ENCODE measurements at regions not wholly inside any gene's neighbourhood (a gene's known extent, or its start where the extent isn't known, plus 50 kb on each side); places are given as distances from the start of the nearest gene placed in this dataset.

- DNase-seq: no peak
These were observed 332.5 kb upstream of the CAMK1G start for GRCh38 chr1:209250861-209251636.

DNA sequence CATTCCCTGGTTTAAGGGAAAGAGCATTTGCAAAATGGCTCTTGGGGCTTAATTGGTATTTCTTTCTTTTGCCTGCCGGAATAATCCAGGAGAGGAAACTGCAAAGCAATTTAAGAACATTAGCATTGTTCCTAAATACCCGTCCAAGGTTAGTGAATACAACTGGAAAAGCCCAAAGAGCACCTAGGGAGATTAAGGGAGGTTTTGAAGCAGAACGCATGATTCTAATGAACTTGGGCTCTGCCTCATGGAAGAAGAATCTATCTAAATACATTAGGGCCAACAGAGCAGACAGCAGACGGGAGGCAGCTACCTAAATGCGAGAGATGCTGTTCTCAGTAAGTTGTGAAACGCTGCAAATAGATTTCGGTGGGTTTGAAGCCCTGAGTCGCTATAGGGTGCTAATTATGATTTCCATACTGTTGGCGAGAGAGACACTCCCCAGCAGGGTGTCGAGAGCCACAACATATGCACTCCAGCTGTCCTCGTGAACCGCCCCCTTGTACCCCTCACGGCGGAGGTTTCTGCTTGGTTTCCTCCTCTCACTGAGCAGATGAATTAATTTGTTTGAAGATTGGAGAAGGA lies 326.7 kb upstream of the CAMK1G start:
- no peak overlapping the region for H2BK120ac ChIP-seq (ENCODE audit: low read depth, low read length)
- no peak overlapping the region for H2BK12ac ChIP-seq (ENCODE audit: low read length in 2 of 2)
- H3K9ac ChIP-seq (ENCODE audit: low read length): no peak overlapping the region
- no peak overlapping the region for H3K4me2 ChIP-seq (ENCODE audit: low read length, poor library complexity, severe bottlenecking)
- no peak overlapping the region for H3K23ac ChIP-seq (ENCODE audit: low read length in 2 of 2)
- no peaks in the 10 kb centered on the region for H3K4me1 ChIP-seq (ENCODE audit: control insufficient read depth, insufficient read depth, low read depth, low read length)
- H3K27me3 ChIP-seq (ENCODE audit: control insufficient read depth in 1 of 2, insufficient read depth in 1 of 2, low read length in 2 of 2): peaks cover 0 to 11% of the 10 kb centered on the region in 2 experiments
- no peak overlapping the region for H4K91ac ChIP-seq (ENCODE audit: low read length)
- H2BK5ac ChIP-seq (ENCODE audit: low read depth, low read length, poor library complexity, severe bottlenecking): no peak overlapping the region
- H3K4ac ChIP-seq (ENCODE audit: low read depth in 1 of 2, low read length in 2 of 2): no peak overlapping the region
- H3K27ac ChIP-seq (ENCODE audit: low read length, poor library complexity, severe bottlenecking): no peak overlapping the region
- no peak overlapping the region for H3K4me3 ChIP-seq (ENCODE audit: insufficient read depth in 1 of 2, low read depth in 1 of 2, low read length in 2 of 2)
- no peak for DNase-seq
- H3K14ac ChIP-seq (ENCODE audit: low read length in 2 of 2): no peak overlapping the region
- 89% methylated on average over 14 of the region's 14 CpGs for WGBS
- H2AK5ac ChIP-seq (ENCODE audit: low read length, severe bottlenecking): no peak overlapping the region
- no peak overlapping the region for H3K18ac ChIP-seq (ENCODE audit: low read depth in 1 of 2, low read length in 2 of 2)
- no peak overlapping the region for H2AFZ ChIP-seq (ENCODE audit: low read depth, low read length)
- no peaks in the 10 kb centered on the region for H3K79me1 ChIP-seq (replicated peaks; ENCODE audit: low read length, poor library complexity, severe bottlenecking)
- no peak overlapping the region for H4K8ac ChIP-seq (ENCODE audit: low read length)
- no peaks in the 10 kb centered on the region for H3K36me3 ChIP-seq (ENCODE audit: control insufficient read depth in 1 of 2, insufficient read depth in 2 of 2, low read depth in 1 of 2, low read length in 2 of 2)
- H2BK15ac ChIP-seq (ENCODE audit: low read depth, poor library complexity, severe bottlenecking): no peak overlapping the region
- peaks cover 6% of the 10 kb centered on the region for H3K9me3 ChIP-seq (ENCODE audit: control insufficient read depth, low read length)

More at GRCh38 chr1:209250861-209251636, 332.5 kb upstream of the CAMK1G start:
- H2AFZ ChIP-seq (ENCODE audit: low read depth, low read length): no peak overlapping the region
- no peaks in the 10 kb centered on the region for H3K4me1 ChIP-seq (ENCODE audit: control insufficient read depth, insufficient read depth, low read depth, low read length)
- H3K4ac ChIP-seq (ENCODE audit: low read depth in 1 of 2, low read length in 2 of 2): no peak overlapping the region
- no peak overlapping the region for H3K4me3 ChIP-seq (ENCODE audit: insufficient read depth in 1 of 2, low read depth in 1 of 2, low read length in 2 of 2)
- no peak overlapping the region for H3K14ac ChIP-seq (ENCODE audit: low read length in 2 of 2)
- H3K79me1 ChIP-seq (replicated peaks; ENCODE audit: low read length, poor library complexity, severe bottlenecking): no peaks in the 10 kb centered on the region
- no peak overlapping the region for H2BK12ac ChIP-seq (ENCODE audit: low read length in 2 of 2)
- H2BK120ac ChIP-seq (ENCODE audit: low read depth, low read length): no peak overlapping the region
- 89% methylated on average over 2 of the region's 4 CpGs for WGBS
- no peak overlapping the region for H4K8ac ChIP-seq (ENCODE audit: low read length)
- H3K4me2 ChIP-seq (ENCODE audit: low read length, poor library complexity, severe bottlenecking): no peak overlapping the region
- H3K27ac ChIP-seq (ENCODE audit: low read length, poor library complexity, severe bottlenecking): no peak overlapping the region
- peaks cover 6% of the 10 kb centered on the region in 2 experiments for H3K27me3 ChIP-seq (ENCODE audit: control insufficient read depth in 1 of 2, insufficient read depth in 1 of 2, low read length in 2 of 2)
- H3K18ac ChIP-seq (ENCODE audit: low read depth in 1 of 2, low read length in 2 of 2): no peak overlapping the region
- H3K23ac ChIP-seq (ENCODE audit: low read length in 2 of 2): no peak overlapping the region
- H3K9me3 ChIP-seq (ENCODE audit: control insufficient read depth, low read length): no peaks in the 10 kb centered on the region
- no peak overlapping the region for H2AK5ac ChIP-seq (ENCODE audit: low read length, severe bottlenecking)
- no peaks in the 10 kb centered on the region for H3K36me3 ChIP-seq (ENCODE audit: control insufficient read depth in 1 of 2, insufficient read depth in 2 of 2, low read depth in 1 of 2, low read length in 2 of 2)
- H2BK15ac ChIP-seq (ENCODE audit: low read depth, poor library complexity, severe bottlenecking): no peak overlapping the region
- H2BK5ac ChIP-seq (ENCODE audit: low read depth, low read length, poor library complexity, severe bottlenecking): no peak overlapping the region
- no peak overlapping the region for H4K91ac ChIP-seq (ENCODE audit: low read length)
- no peak overlapping the region for H3K9ac ChIP-seq (ENCODE audit: low read length)

- peaks cover 0 to 11% of the 10 kb centered on the region in 2 experiments for H3K27me3 ChIP-seq (ENCODE audit: control insufficient read depth in 1 of 2, insufficient read depth in 1 of 2, low read length in 2 of 2)
- H4K91ac ChIP-seq (ENCODE audit: low read length): no peak overlapping the region
- no peaks in the 10 kb centered on the region for H3K4me1 ChIP-seq (ENCODE audit: control insufficient read depth, insufficient read depth, low read depth, low read length)
- H2AFZ ChIP-seq (ENCODE audit: low read depth, low read length): no peak overlapping the region
- no peak overlapping the region for H2BK12ac ChIP-seq (ENCODE audit: low read length in 2 of 2)
- no peak overlapping the region for H4K8ac ChIP-seq (ENCODE audit: low read length)
- no peak overlapping the region for H3K9ac ChIP-seq (ENCODE audit: low read length)
- H3K4me3 ChIP-seq (ENCODE audit: insufficient read depth in 1 of 2, low read depth in 1 of 2, low read length in 2 of 2): no peak overlapping the region
- H2BK15ac ChIP-seq (ENCODE audit: low read depth, poor library complexity, severe bottlenecking): no peak overlapping the region
- no peak overlapping the region for H3K4me2 ChIP-seq (ENCODE audit: low read length, poor library complexity, severe bottlenecking)
- H2AK5ac ChIP-seq (ENCODE audit: low read length, severe bottlenecking): no peak overlapping the region
- H3K14ac ChIP-seq (ENCODE audit: low read length in 2 of 2): no peak overlapping the region
- H3K23ac ChIP-seq (ENCODE audit: low read length in 2 of 2): no peak overlapping the region
- H3K36me3 ChIP-seq (ENCODE audit: control insufficient read depth in 1 of 2, insufficient read depth in 2 of 2, low read depth in 1 of 2, low read length in 2 of 2): no peaks in the 10 kb centered on the region
- DNase-seq: no peak
- H3K4ac ChIP-seq (ENCODE audit: low read depth in 1 of 2, low read length in 2 of 2): no peak overlapping the region
- no peak overlapping the region for H3K27ac ChIP-seq (ENCODE audit: low read length, poor library complexity, severe bottlenecking)
- no peaks in the 10 kb centered on the region for H3K79me1 ChIP-seq (replicated peaks; ENCODE audit: low read length, poor library complexity, severe bottlenecking)
- WGBS: no CpG with 5 or more reads among the region's 1 CpG
- H2BK5ac ChIP-seq (ENCODE audit: low read depth, low read length, poor library complexity, severe bottlenecking): no peak overlapping the region
- peaks cover 6% of the 10 kb centered on the region for H3K9me3 ChIP-seq (ENCODE audit: control insufficient read depth, low read length)
- H3K18ac ChIP-seq (ENCODE audit: low read depth in 1 of 2, low read length in 2 of 2): no peak overlapping the region
- no peak overlapping the region for H2BK120ac ChIP-seq (ENCODE audit: low read depth, low read length)
These were observed 326.1 kb upstream of the CAMK1G start for GRCh38 chr1:209257454-209257853.

- no peak overlapping the region for H3K4me2 ChIP-seq (ENCODE audit: low read length, poor library complexity, severe bottlenecking)
- no peaks in the 10 kb centered on the region for H3K36me3 ChIP-seq (ENCODE audit: control insufficient read depth in 1 of 2, insufficient read depth in 2 of 2, low read depth in 1 of 2, low read length in 2 of 2)
- no peak for DNase-seq
- WGBS: 100% methylated on average over 1 of the region's 2 CpGs
- no peaks in the 10 kb centered on the region for H3K79me1 ChIP-seq (replicated peaks; ENCODE audit: low read length, poor library complexity, severe bottlenecking)
- no peak overlapping the region for H2AFZ ChIP-seq (ENCODE audit: low read depth, low read length)
- H3K9me3 ChIP-seq (ENCODE audit: control insufficient read depth, low read length): peaks cover 6% of the 10 kb centered on the region
- no peak overlapping the region for H2BK120ac ChIP-seq (ENCODE audit: low read depth, low read length)
- no peak overlapping the region for H2AK5ac ChIP-seq (ENCODE audit: low read length, severe bottlenecking)
- H4K8ac ChIP-seq (ENCODE audit: low read length): no peak overlapping the region
- H3K27me3 ChIP-seq (ENCODE audit: control insufficient read depth in 1 of 2, insufficient read depth in 1 of 2, low read length in 2 of 2): peaks cover 0 to 5% of the 10 kb centered on the region in 2 experiments
- H3K9ac ChIP-seq (ENCODE audit: low read length): no peak overlapping the region
- H3K4ac ChIP-seq (ENCODE audit: low read depth in 1 of 2, low read length in 2 of 2): no peak overlapping the region
- no peak overlapping the region for H2BK15ac ChIP-seq (ENCODE audit: low read depth, poor library complexity, severe bottlenecking)
- H2BK5ac ChIP-seq (ENCODE audit: low read depth, low read length, poor library complexity, severe bottlenecking): no peak overlapping the region
- H3K4me1 ChIP-seq (ENCODE audit: control insufficient read depth, insufficient read depth, low read depth, low read length): no peaks in the 10 kb centered on the region
- no peak overlapping the region for H2BK12ac ChIP-seq (ENCODE audit: low read length in 2 of 2)
- H3K14ac ChIP-seq (ENCODE audit: low read length in 2 of 2): no peak overlapping the region
- H3K27ac ChIP-seq (ENCODE audit: low read length, poor library complexity, severe bottlenecking): no peak overlapping the region
- H3K4me3 ChIP-seq (ENCODE audit: insufficient read depth in 1 of 2, low read depth in 1 of 2, low read length in 2 of 2): no peak overlapping the region
- H3K18ac ChIP-seq (ENCODE audit: low read depth in 1 of 2, low read length in 2 of 2): no peak overlapping the region
- H3K23ac ChIP-seq (ENCODE audit: low read length in 2 of 2): no peak overlapping the region
- H4K91ac ChIP-seq (ENCODE audit: low read length): no peak overlapping the region
These were observed 323.4 kb upstream of the CAMK1G start for GRCh38 chr1:209260136-209260535.

Data from mesenchymal stem cell (in vitro differentiated cells and primary cell).